ENCODE measurements at regions not wholly inside any gene's neighbourhood (a gene's known extent, or its start where the extent isn't known, plus 50 kb on each side); places are given as distances from the start of the nearest gene placed in this dataset.

- no peak overlapping the region for H3K4me3 Mint-ChIP-seq
These were observed 262.4 kb upstream of the PKDCC start for GRCh38 chr2:41785251-41786022.

DNA sequence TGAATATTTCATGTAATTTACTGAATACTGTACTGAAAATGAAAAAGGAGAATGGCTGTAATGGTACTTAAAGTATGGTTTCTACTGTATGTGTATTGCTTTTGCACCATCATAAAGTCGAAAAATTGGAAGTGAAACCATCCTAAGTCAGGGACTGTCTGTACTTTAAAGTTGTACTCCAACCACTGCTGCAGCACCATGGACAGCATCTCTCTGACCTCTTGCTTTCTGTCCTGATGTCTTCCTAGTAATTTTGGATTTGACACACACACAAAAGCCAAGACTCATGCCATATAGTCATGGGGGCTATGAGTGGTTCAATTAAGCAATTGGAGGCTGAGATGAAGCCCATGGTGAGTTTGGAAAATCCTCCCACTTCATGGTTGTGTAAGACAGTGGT is 256.3 kb upstream of the PKDCC start:
- H3K4me1 Mint-ChIP-seq (ENCODE audit: low read depth): peaks cover 4% of the 10 kb centered on the region
- intact Hi-C loops (cut with micrococcal nuclease): no loop called here
- no peak overlapping the region for H3K27ac Mint-ChIP-seq
- no peaks in the 10 kb centered on the region for H3K36me3 Mint-ChIP-seq (ENCODE audit: low read depth)
- H3K4me3 Mint-ChIP-seq: no peak overlapping the region
- H3K27me3 Mint-ChIP-seq: peaks cover under 1% of the 10 kb centered on the region
- H3K9me3 Mint-ChIP-seq: no peaks in the 10 kb centered on the region

More at GRCh38 chr2:41785251-41786022, 262.4 kb upstream of the PKDCC start:
- no peaks in the 10 kb centered on the region for H3K9me3 Mint-ChIP-seq
- intact Hi-C loops (cut with micrococcal nuclease): loop anchor here (10.0 kb wide), 1 partner anchor 1871 kb away; no protein-coding TSS in a partner anchor
- peaks cover 6% of the 10 kb centered on the region for H3K27me3 Mint-ChIP-seq
- no peaks in the 10 kb centered on the region for H3K36me3 Mint-ChIP-seq (ENCODE audit: low read depth)
- no peaks in the 10 kb centered on the region for H3K4me1 Mint-ChIP-seq (ENCODE audit: low read depth)
- H3K27ac Mint-ChIP-seq: no peak overlapping the region

GRCh38 chr2:41803361-41803760 is 244.5 kb upstream of the PKDCC start:
- Mint-ChIP-seq H3K27me3 (no peaks in the 10 kb centered on the region), H3K9me3 (peaks cover 21% of the 10 kb centered on the region), H3K27ac (no peak overlapping the region), H3K4me3 (no peak overlapping the region), H3K4me1 (ENCODE audit: low read depth) (no peaks in the 10 kb centered on the region), H3K36me3 (ENCODE audit: low read depth) (no peaks in the 10 kb centered on the region)
- intact Hi-C loops (cut with micrococcal nuclease): no loop called here

- no peaks in the 10 kb centered on the region for H3K27me3 Mint-ChIP-seq
- no peak overlapping the region for H3K27ac Mint-ChIP-seq
- no peaks in the 10 kb centered on the region for H3K4me1 Mint-ChIP-seq (ENCODE audit: low read depth)
- intact Hi-C loops (cut with micrococcal nuclease): no loop called here
- H3K36me3 Mint-ChIP-seq (ENCODE audit: low read depth): no peaks in the 10 kb centered on the region
- H3K9me3 Mint-ChIP-seq: peaks cover 15% of the 10 kb centered on the region
- H3K4me3 Mint-ChIP-seq: no peak overlapping the region
These were observed 241.5 kb upstream of the PKDCC start for GRCh38 chr2:41806286-41806685.

- Mint-ChIP-seq H3K4me3 (no peak overlapping the region), H3K27me3 (no peaks in the 10 kb centered on the region), H3K36me3 (ENCODE audit: low read depth) (no peaks in the 10 kb centered on the region), H3K4me1 (ENCODE audit: low read depth) (no peaks in the 10 kb centered on the region), H3K9me3 (peaks cover 27% of the 10 kb centered on the region), H3K27ac (no peak overlapping the region)
- intact Hi-C loops (cut with micrococcal nuclease): no loop called here
These were observed 226.7 kb upstream of the PKDCC start for GRCh38 chr2:41821167-41821566.

DNA sequence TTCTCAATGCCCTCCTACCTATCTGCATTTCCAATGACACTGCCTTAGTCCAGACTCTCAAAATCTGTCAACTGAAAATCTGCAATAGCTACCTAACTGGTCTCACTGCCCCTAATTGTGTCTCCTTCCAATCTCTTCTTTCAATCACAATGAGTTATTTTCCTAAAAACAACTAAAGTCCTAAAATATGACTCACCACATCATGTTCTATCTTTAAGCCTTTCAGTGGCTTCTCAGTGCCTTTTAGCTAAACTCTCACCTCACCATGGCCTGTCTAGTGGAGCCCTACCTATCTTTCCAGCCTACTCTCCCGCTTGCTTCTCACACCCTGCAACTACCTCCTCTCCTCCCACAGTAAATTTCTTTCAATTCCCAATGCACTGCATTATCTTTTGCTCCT is 220.9 kb upstream of the PKDCC start:
- Mint-ChIP-seq H3K9me3 (no peaks in the 10 kb centered on the region), H3K36me3 (ENCODE audit: low read depth) (no peaks in the 10 kb centered on the region), H3K27me3 (peaks cover 11% of the 10 kb centered on the region), H3K27ac (no peak overlapping the region), H3K4me3 (no peak overlapping the region), H3K4me1 (ENCODE audit: low read depth) (peaks cover under 1% of the 10 kb centered on the region)
- intact Hi-C loops (cut with micrococcal nuclease): no loop called here

- peaks cover 11% of the 10 kb centered on the region for H3K27me3 Mint-ChIP-seq
- H3K9me3 Mint-ChIP-seq: no peaks in the 10 kb centered on the region
- H3K4me3 Mint-ChIP-seq: no peak overlapping the region
- peaks cover 5% of the 10 kb centered on the region for H3K4me1 Mint-ChIP-seq (ENCODE audit: low read depth)
- intact Hi-C loops (cut with micrococcal nuclease): no loop called here
- H3K36me3 Mint-ChIP-seq (ENCODE audit: low read depth): no peaks in the 10 kb centered on the region
- no peak overlapping the region for H3K27ac Mint-ChIP-seq
These were observed 220.4 kb upstream of the PKDCC start for GRCh38 chr2:41827354-41827971.

- intact Hi-C loops (cut with micrococcal nuclease): no loop called here
These were observed 219.7 kb upstream of the PKDCC start for GRCh38 chr2:41828052-41828643.

DNA sequence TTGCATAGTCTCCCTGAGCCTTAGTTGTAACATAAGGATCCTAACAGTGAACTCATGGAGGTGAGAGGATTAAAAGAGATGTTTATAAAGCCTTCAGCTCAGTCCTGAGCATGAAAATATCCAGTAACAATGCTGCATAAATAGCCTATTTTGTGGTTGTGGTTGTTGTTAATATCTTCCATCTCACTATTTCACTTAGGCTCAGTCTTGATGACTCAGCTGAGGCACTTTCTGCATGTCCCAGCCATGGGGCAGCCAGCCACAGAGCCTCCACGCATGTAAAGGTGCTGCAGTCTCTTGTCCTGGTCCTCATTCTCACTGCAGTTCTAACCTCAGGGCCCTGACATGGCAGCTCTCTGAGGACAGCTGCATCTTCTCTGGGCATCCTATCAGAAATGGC is 218.8 kb upstream of the PKDCC start:
- Mint-ChIP-seq H3K9me3 (no peaks in the 10 kb centered on the region), H3K27me3 (peaks cover 13% of the 10 kb centered on the region), H3K36me3 (ENCODE audit: low read depth) (no peaks in the 10 kb centered on the region), H3K4me1 (ENCODE audit: low read depth) (peaks cover 5% of the 10 kb centered on the region), H3K27ac (no peak overlapping the region), H3K4me3 (no peak overlapping the region)
- intact Hi-C loops (cut with micrococcal nuclease): no loop called here

More at GRCh38 chr2:41828052-41828643, 219.7 kb upstream of the PKDCC start:
- no peak overlapping the region for H3K27ac Mint-ChIP-seq
- peaks cover 11% of the 10 kb centered on the region for H3K27me3 Mint-ChIP-seq
- H3K4me1 Mint-ChIP-seq (ENCODE audit: low read depth): peaks cover 5% of the 10 kb centered on the region
- H3K4me3 Mint-ChIP-seq: no peak overlapping the region
- no peaks in the 10 kb centered on the region for H3K36me3 Mint-ChIP-seq (ENCODE audit: low read depth)
- no peaks in the 10 kb centered on the region for H3K9me3 Mint-ChIP-seq

DNA sequence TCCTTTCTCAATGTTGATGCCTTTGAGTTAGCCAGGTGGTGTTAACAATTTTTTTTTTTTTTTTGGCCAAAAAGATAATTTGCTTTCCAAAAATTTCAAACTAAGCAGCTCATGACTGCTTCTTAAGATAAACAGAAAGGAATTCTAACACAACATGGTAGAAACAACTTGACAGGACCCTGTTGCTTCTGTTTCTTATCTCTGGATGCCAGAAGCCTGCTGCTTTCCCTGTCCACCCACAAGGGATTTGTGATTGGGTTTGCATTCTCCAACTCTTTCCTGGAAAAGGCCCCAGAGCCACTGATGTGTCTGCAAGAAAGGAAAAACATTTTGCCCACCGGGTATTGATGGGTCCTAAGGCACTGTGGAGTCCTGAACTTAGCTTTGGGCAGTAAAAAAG is 217.2 kb upstream of the PKDCC start:
- H3K4me3 Mint-ChIP-seq: no peak overlapping the region

DNA sequence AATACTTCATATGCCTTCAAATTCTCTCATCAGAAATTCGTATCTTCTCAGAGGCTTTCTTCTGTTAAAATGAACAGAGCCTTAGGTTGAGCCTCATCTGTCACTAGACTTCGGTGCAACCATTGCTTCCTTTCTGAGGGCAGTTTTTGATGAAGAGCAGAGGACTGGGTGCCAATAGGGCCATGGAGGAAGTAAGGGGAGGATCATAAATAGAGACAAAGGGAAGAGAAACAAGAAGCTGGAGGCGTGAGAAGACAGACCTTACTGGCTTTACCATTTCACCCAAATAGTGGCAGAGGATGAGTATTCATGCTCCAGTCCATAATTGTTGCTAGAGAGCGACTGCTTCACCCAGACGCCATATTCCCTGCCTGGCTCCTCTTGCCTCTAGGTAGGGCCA is 215.6 kb upstream of the PKDCC start:
- H3K36me3 Mint-ChIP-seq (ENCODE audit: low read depth): no peaks in the 10 kb centered on the region
- H3K9me3 Mint-ChIP-seq: no peaks in the 10 kb centered on the region
- H3K27ac Mint-ChIP-seq: no peak overlapping the region
- peaks cover 23% of the 10 kb centered on the region for H3K27me3 Mint-ChIP-seq
- no peak overlapping the region for H3K4me3 Mint-ChIP-seq
- H3K4me1 Mint-ChIP-seq (ENCODE audit: low read depth): peaks cover 5% of the 10 kb centered on the region
- intact Hi-C loops (cut with micrococcal nuclease): no loop called here

More for the DNA sequence above, 217.2 kb upstream of the PKDCC start:
- H3K9me3 Mint-ChIP-seq: no peaks in the 10 kb centered on the region
- intact Hi-C loops (cut with micrococcal nuclease): no loop called here
- no peaks in the 10 kb centered on the region for H3K36me3 Mint-ChIP-seq (ENCODE audit: low read depth)
- peaks cover 5% of the 10 kb centered on the region for H3K4me1 Mint-ChIP-seq (ENCODE audit: low read depth)
- peaks cover 23% of the 10 kb centered on the region for H3K27me3 Mint-ChIP-seq
- no peak overlapping the region for H3K27ac Mint-ChIP-seq

DNA sequence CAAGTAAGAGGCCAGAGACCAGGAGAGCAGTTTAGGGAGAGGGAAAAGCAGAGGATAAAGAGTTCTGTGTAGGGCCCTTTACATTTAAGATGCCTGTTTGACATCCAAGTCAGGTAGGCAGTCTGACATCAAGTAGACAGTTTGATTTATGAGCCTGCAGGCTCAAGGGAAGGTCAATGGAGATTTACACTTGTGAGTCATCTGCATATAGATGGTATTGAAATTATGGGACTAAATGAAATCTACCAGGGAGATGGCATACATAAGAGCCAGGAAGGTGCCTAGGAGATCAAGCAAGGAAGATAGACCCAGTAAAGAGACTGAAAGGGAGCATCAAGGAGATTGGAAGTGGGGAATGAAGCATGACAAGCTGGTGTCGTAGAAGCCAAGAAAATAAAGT is 212.4 kb upstream of the PKDCC start:
- peaks cover 26% of the 10 kb centered on the region for H3K27me3 Mint-ChIP-seq
- intact Hi-C loops (cut with micrococcal nuclease): no loop called here
- H3K27ac Mint-ChIP-seq: no peak overlapping the region
- no peaks in the 10 kb centered on the region for H3K9me3 Mint-ChIP-seq
- H3K36me3 Mint-ChIP-seq (ENCODE audit: low read depth): no peaks in the 10 kb centered on the region
- peaks cover 6% of the 10 kb centered on the region for H3K4me1 Mint-ChIP-seq (ENCODE audit: low read depth)
- no peak overlapping the region for H3K4me3 Mint-ChIP-seq

- H3K27me3 Mint-ChIP-seq: peaks cover 34% of the 10 kb centered on the region
- no peak overlapping the region for H3K27ac Mint-ChIP-seq
- H3K4me1 Mint-ChIP-seq (ENCODE audit: low read depth): peaks cover 18% of the 10 kb centered on the region
- H3K36me3 Mint-ChIP-seq (ENCODE audit: low read depth): no peaks in the 10 kb centered on the region
- no peak overlapping the region for H3K4me3 Mint-ChIP-seq
- intact Hi-C loops (cut with micrococcal nuclease): no loop called here
- no peaks in the 10 kb centered on the region for H3K9me3 Mint-ChIP-seq
These were observed 210.9 kb upstream of the PKDCC start for GRCh38 chr2:41836948-41837347.

DNA sequence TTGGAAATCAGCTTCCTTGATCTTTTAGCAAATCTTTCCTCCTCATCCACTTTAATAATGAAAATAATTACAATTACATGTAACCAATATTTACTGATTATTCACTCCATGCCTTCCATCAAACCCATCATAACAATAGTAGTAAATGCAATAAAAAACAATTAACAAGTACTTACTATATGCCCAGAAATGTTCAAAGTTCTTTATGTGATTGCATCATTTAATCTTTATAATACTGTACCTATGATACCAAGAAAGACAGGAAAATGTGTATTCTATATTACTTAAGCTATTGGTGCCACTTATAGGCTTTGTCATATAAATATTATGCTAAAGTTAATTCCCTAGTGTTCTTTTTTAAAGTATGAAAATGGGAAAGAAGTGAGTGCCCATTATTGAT is 210.2 kb upstream of the PKDCC start:
- H3K27me3 Mint-ChIP-seq: peaks cover 38% of the 10 kb centered on the region
- peaks cover 13% of the 10 kb centered on the region for H3K4me1 Mint-ChIP-seq (ENCODE audit: low read depth)
- H3K4me3 Mint-ChIP-seq: no peak overlapping the region
- no peaks in the 10 kb centered on the region for H3K36me3 Mint-ChIP-seq (ENCODE audit: low read depth)
- intact Hi-C loops (cut with micrococcal nuclease): no loop called here
- H3K27ac Mint-ChIP-seq: no peak overlapping the region
- no peaks in the 10 kb centered on the region for H3K9me3 Mint-ChIP-seq
